Medulla oblongata (tissue), 1 donor: ENCODE measurements at regions not wholly inside any gene's neighbourhood (a gene's known extent, or its start where the extent isn't known, plus 50 kb on each side); places are given as distances from the start of the nearest gene placed in this dataset.

ENCODE experiments used
- DNase-seq: peaks from one replicate; pipeline ENCODE4 v3.0.0-alpha.2; 2015; ENCODE audit errors: extremely low spot score

DNA sequence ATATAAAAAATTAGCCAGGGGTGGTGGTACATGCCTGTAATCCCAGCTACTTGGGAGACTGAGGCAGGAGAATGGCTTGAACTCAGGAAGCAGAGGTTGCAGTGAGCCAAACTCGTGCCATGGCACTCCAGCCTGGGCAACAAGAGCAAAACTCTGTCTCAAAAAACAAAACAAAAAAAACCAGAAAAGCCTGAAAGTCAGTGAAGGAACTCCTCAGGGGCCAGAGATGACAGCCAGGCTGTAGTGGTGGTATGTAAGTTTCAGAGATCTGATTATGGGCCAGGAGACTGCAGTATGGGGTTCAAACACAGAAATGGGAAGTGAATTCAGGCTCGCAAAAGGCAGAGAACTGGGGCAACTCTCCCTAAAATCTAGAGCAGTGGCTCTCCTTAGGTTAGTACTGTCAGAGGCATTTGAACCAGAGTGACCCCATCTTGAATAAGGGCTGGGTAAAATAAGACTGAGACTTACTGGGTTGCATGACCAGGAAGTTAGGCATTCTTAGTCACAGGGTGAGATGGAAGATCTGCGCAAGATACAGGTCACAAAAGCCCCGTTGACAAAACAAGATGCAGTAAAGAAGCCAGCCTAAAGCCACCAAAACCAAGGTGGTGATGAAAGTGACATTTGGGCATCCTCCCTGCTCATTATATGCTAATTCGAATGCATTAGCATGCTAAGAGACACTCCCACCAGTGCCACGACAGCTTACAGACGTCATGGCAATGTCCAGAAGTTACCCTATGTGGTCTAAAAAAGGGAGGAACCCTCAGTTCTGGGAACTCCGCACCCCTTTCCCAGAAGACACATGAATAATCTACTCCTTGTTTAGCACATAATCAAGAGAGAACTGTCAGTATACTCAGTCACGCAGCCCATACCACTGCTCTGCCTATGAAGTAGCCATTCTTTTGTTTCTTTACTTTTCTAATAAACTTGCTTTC is 120.2 kb upstream of the XYLT1 start:
- DNase-seq = no peak

DNA sequence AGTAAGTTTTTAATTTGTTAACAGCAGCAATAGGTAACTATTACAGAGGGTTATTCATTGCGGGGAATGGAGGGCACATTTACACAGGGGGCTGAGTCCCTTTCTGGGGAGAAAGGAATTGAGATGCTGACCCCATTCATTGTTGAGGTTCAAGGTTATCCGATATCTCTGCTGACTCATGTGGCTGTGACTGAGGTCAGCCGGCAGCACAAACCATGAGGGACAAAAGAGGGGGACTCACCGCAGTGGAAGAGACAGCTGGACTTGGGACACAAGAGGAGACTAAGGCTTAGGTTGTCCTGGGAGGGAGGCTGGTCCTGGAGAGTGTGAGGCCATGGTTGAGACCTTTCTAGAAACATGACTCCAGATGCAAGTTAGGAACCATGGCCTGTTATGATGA is 119.1 kb upstream of the XYLT1 start:
- DNase-seq = no peak

DNA sequence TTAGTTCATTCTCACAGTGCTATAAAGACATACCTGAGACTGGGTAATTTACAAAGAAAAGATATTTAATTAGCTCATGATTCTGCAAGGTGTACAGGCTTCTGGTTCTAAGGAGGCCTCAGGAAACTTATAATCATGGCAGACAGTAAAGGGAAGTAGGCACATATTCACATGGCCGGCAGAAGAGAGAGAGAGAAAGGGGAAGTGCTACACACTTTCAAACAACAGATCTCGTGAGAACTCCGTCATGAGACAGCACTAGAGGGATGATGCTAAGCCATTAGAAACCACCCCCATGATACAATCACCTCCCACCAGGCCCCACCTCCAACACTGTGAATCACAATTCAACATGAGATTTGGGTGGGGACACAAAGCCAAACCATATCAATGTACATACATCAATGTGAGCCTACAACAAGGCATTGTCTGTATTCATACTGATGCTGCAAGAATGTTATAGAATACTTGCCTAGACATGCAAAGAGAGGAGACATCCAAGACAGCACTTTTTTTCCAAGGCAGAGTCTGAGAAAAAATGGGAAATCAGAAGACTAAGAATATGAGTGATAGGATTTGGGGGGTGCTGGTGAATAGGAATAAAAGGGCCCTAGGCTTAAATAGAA is 114.8 kb upstream of the XYLT1 start:
- no peak for DNase-seq

DNA sequence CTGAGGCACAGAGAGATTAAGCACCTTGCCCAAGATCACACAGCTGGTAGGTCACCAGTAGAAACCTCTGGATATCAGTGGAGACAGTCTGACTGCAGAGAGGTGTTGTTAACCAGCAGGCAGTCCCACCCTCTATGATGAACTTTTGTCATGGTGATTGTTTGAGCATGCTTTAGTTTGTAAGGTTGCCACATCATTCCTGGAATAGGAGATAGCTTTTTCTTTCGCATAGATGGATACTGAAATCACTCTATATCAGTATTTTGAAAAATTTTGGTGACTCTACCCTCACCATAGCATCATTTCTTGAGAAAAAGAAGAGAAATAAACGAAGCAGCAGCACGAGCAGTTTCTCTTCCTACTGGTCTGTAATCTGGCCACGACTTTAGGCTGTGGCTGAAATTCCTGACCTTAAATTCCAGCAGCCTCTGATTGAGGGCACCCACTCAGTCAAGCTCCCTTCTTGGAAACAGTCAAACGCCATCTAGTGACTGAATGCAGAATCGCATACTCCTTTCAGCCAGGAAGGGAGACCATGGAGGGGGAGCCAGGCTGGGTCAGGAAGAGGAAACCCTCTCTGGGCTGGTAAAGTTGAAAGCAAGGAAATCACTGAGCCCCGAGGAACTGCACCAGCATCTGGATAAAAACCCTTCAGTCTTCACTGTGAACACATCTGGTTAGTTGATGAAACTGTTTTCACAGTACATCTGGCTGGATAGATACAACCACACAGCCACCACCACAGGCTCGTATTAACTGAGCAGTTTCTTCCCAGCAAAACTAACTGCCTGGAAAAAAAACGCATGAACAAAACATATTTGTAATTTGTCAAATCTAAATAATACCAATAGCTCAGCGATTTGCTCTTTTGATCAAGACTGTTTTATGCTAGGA is 108.5 kb upstream of the XYLT1 start:
- peak; percentile 86 for DNase-seq

- DNase-seq = no peak
Observed at GRCh38 chr16:17574256-17574655, 103.5 kb upstream of the XYLT1 start.

DNA sequence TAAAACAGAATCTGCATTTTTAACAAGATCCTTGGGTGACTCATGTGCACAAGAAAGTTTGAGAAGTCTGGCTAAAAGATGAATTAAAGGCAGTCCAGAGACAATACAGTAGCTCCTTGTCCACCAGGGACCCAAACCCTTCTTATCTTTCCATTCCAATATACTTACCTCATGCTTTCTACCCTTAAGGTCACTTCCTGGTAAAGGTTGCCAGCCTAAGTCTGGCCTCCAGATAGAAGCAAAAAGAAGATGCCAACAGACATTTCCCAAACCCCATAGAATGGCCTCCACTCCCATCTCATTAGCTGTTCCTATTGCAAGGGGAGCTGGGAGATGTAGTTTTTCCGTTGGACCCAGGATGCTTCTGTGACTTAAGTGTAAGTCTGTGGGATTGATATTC is 101.4 kb upstream of the XYLT1 start:
- no peak for DNase-seq

DNA sequence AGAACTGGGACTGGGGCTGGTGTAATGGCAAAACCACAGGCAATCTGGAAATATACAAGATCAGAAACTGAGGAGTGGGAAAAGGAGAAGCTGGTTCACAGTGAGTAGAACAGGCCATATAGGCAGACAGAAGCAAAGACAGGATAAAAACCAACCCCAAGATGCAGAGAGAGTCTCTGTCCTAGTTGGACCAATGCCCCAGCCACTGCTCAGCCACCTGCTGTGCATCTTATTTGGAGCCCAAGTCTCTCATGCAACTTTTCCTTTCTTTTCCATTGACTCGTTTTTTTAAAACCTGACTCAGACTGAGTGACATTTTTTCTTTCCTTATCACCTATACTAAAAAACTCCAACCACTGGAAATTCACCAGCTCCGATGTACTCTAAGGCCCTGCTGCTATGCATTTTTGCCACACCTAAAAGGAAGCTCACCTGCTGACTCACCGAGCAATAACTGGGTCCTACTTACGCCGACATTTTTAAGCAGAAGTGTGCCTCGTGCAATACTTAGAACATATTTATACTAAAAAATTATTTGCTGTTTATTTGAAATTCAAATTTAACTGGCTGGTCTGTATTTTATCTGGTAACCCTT is 100.8 kb upstream of the XYLT1 start:
- no peak for DNase-seq

- DNase-seq = no peak
Observed at GRCh38 chr16:17568239-17568638, 97.5 kb upstream of the XYLT1 start.

DNA sequence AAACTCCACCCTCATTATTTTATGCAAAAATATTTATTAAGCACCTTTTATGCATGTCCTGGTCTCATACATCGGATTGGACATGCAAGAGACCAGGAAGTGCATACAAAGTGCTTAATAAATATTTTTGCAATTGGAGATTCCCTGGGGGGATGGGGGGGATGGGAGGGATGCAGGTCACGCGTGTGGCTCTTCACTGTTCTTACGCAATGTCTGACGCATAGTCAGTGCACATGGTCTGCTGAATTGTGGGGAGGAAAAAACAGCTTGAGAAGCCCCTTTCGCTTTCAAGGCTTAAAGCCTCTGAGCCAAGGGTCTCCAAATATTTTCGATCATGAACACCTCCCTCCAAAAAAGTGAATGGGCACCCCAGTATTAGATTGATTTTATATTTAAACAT is 96.7 kb upstream of the XYLT1 start:
- no peak for DNase-seq

DNA sequence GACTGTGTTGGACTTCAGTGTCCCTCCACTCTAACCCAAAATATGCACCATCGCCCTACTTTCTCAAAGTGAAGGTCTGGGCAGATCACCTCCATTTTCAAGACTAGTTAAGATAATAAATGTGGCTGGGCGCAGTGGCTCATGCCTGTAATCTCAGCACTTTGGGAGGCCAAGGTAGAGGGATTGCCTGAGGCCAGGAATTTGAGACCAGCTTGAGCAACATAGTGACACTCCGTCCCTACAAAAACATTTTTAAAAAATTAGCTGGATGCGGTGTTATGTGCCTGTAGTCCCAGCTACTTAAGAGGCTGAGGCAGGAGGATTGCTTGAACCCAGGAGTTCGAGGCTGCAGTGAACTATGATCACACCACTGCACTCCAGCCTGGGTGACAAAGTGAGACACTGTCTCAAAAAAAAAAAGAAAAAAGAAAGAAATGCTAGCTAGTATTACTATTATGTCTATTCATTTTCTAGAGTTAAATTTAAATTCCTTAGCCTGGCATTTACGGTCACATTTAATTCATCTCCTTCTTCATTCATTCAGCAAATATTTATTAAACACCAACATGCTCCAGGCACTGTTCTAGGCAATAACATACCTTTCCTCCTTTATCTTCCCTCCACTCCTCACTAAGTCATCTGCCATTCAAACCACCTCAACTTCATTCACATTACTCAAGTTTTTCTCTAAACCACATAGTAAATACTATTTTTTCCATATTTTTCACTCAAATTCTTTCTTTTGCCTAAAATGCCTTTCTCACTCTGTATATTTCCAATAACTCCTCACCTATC is 96.1 kb upstream of the XYLT1 start:
- DNase-seq = no peak

DNA sequence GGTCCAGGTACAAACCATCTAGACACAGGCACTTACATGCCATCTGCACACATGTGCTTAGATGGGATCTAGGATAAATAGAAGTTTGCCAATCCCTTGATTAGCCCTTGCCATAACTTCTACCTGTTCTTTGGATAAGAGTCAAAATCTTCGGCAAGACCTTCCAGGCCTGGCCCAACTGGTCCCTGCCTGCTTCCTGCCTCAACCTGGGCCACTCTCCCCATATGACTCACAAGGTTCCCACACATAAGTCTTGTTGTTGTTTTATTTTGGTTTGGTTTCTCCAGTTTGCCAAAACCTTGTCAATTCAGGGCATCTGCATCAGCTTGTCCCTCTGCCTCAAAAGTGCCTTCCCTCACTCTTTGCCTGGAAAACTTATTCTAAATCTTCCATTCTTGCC is 95.3 kb upstream of the XYLT1 start:
- DNase-seq = no peak

DNA sequence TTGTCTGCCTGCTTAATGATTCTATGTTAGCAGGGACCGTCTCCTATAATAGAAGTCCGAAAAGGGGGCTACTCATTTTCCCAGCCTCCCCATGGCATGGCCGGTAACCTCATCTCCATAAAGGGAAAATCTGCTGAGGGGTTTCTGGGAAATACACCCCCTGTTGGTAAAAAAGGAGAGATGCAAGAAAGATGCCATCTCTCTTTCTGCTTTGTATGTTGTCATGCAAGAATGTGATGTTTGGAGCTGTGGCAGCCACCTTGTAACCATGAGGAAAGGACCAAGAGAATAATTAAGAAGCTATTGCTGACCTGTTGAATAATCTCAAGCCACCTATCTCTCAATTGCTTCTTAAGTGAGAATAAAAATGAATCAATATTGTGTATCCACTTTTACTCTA is 94.8 kb upstream of the XYLT1 start:
- no peak for DNase-seq

DNA sequence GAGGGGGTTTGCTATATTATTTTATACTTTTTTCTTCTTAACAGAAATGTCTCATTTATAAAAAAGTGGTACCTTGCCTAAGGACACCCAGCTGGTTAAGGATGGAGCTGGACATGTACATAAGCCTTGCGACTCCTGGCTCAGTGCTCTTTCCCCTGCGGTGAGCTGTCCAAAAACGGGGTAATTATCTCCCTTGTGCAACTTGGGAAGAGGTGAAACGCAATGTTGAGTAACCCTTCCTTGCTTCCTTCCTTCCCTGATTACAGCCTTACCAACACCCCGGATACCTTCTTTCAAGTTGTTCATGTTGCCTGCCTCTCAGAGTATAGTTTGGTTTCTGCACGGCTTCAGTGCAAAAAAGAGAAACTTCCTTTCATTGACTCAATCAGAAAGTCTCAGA is 94.1 kb upstream of the XYLT1 start:
- no peak for DNase-seq

DNA sequence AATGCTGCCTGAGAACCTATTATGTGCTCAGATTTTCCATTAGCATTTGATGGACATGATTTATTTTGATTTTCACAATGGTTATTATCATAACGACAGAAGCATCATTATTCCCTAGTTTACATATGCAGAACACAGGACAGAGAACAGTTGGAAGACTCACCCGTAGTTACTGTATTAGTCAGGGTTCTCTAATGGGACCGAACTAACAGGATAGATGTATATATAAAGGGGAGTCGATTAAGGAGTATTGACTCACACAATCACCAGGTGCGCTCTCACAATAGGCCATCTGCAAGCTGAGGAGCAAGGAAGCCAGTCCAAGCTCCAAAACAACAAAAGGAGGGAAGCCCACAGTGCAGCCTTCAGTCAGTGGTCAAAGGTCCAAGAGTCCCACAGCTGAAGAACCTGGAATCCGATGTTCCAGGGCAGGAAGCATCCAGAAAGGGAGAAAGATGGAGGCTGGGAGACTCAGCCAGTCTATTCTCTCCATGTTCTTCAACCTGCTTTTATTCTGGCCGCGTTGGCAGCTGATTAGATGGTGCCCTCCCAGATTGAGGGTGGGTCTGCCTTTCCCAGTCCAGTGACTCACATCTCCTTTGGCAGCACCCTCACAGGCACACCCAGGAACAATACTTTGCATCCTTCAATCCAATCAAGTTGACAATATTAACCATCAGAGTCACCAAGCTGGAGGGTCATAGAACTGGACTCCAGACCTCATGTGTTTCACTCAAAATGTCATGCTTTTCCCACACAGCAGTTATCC is 92.7 kb upstream of the XYLT1 start:
- DNase-seq = no peak

DNA sequence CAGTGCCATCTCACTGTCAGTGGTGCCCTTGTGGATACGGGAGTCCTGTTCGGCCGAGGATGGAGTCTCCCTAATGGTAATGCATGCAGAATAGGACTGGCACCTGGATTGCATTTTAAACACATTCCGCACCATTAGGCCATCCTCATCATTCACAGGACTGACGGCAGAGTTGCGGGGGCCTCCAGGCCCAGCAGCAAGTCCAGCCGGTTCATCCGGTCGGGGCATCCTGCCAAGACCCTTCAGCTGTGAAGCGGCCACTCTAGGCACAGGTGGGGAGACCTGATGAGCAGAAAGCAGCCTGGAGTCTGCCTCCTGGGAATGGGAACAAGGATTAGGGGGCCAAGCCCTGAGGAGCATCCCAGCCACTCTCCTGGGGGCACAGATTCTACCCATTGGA is 90.3 kb upstream of the XYLT1 start:
- DNase-seq = no peak

DNA sequence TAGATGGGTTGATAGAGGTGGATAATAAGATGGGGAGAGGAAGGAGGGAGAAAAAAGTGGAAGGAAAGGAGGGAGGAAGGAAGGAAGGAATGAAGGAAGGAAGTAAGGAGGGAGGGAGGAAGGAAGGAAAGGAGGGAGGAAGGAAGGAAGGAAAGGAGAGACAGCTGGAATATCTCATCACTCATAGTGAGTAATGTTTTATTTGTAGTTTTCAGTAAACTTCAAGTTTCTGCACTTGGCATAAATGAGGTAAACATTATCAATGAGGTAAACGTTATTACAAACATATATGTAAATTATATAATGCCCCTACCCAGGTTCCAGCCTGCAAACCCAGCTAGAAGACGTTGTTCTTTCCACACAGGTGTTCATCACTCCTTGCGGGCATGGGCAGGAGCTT is 89.8 kb upstream of the XYLT1 start:
- no peak for DNase-seq

GRCh38 chr16:17559394-17559793 is 88.6 kb upstream of the XYLT1 start:
- DNase-seq = no peak

DNA sequence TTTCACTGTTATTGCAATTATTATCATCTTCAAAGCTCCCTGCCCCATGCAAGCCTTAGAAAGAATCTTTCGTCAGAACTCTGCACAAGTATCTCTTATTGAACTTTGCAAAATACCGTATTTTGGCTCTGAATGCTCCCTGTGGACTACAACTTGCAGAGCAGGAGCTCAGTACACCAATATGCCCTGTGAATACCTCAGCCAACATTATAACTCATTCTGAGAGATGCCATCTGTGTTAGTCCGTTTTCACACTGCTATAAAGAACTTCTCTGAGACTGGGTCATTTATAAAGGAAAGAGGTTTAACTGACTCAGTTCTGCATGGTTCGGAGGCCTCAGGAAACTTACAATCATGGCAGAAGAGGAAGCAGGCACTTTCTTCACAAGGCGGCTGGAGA is 87.2 kb upstream of the XYLT1 start:
- no peak for DNase-seq

- DNase-seq = no peak
Observed at GRCh38 chr16:17557480-17557879, 86.7 kb upstream of the XYLT1 start.

GRCh38 chr16:17556276-17557052 is 85.7 kb upstream of the XYLT1 start:
- DNase-seq = no peak
